Gastroesophageal sphincter (tissue), 4 donors: ENCODE measurements at regions not wholly inside any gene's neighbourhood (a gene's known extent, or its start where the extent isn't known, plus 50 kb on each side); places are given as distances from the start of the nearest gene placed in this dataset.

Experiments used
- ATAC-seq: fragments of 150-250 bp; one replicate; pipeline ENCODE4 v1.9.1; 2016; ENCODE audit warnings: mild to moderate bottlenecking, moderate library complexity
- H3K27ac ChIP-seq, 4 donors: fragments of 200-600 bp; sonication (generic) in 3 of 4; 1 replicate in 3 of 4; 2 replicates in 1 of 4; pipeline ENCODE4 v1.5.1; 2016 to 2019
- H3K27me3 ChIP-seq: fragments of 200-600 bp; sonication (generic); one replicate; pipeline ENCODE4 v1.5.1; 2019
- H3K36me3 ChIP-seq, 2 donors: fragments of 200-600 bp; sonication (generic); one replicate each; pipeline ENCODE4 v1.5.1; 2019; ENCODE audit warnings: control low read depth in 1 of 2
- H3K4me1 ChIP-seq, 3 donors: fragments of 200-600 bp; sonication (generic); 1 replicate in 2 of 3; 2 replicates in 1 of 3; pipeline ENCODE4 v1.5.1; 2016 to 2019; ENCODE audit warnings: control low read depth in 2 of 3
- H3K4me3 ChIP-seq, 2 donors: fragments of 200-600 bp; sonication (generic); one replicate each; pipeline ENCODE4 v1.5.1; 2019; ENCODE audit warnings: mild to moderate bottlenecking in 1 of 2, moderate library complexity in 1 of 2
- H3K9me3 ChIP-seq, 3 donors: fragments of 200-600 bp; sonication (generic); one replicate each; pipeline ENCODE4 v1.5.1; 2017 to 2019; ENCODE audit warnings: control low read depth in 2 of 3
- EP300 ChIP-seq: sonication (generic); formaldehyde crosslinking; IDR thresholded peaks from one replicate; pipeline ENCODE4 v1.6.1; 2017; ENCODE audit warnings: antibody characterized with exemption, mild to moderate bottlenecking
- POLR2A ChIP-seq, 2 donors: fragments of 450-650 bp; IDR thresholded peaks; one replicate each; pipeline ENCODE4 v1.6.1; 2017; ENCODE audit warnings: antibody characterized with exemption in 2 of 2, mild to moderate bottlenecking in 2 of 2, moderate library complexity in 1 of 2
- POLR2AphosphoS5 ChIP-seq: sonication (generic); formaldehyde crosslinking; IDR thresholded peaks from one replicate; pipeline ENCODE4 v1.6.1; 2017; ENCODE audit warnings: antibody characterized with exemption
- WGBS, 2 donors: methylation state at CpG; one replicate each; pipeline ENCODE4 v1.1.5; 2018; ENCODE audit warnings: low coverage in 1 of 2; 5-methylcytosine and 5-hydroxymethylcytosine counted together
- TF ChIP-seq, protein P1 (sequence below), 4 experiments: fragments of 200-600 bp in 2 of 4; fragments of 450-650 bp in 2 of 4; sonication (generic) in 1 of 4; IDR thresholded peaks; one replicate each; pipeline ENCODE4 v1.5.1; 2017 to 2019; ENCODE audit warnings: antibody characterized with exemption in 4 of 4, mild to moderate bottlenecking in 2 of 4, moderate library complexity in 2 of 4

DNA sequence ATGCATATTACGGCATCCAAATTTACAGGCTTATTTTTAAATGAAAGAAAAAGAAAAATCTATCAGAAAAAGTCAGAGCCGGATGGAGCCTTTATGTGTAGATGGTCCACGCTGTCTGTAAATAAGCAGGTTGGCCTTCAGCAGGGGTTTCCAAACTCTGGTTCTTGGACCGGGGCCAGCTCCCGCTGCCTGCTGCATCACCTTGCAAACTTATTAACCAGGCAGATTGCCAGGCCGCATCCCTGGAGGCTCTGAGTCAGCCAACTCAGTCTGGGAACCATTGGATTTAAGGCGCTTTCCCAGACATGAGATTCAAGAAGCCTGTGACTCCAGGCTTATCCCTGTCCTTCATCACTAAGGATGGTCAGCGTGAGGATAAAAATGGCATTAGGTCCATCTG lies 212.4 kb downstream of the OPA1 start:
- H3K27me3 ChIP-seq, result no peaks in the 10 kb centered on the region
- no peak overlapping the region for H3K4me3 ChIP-seq
- TF ChIP-seq, protein P1, sequence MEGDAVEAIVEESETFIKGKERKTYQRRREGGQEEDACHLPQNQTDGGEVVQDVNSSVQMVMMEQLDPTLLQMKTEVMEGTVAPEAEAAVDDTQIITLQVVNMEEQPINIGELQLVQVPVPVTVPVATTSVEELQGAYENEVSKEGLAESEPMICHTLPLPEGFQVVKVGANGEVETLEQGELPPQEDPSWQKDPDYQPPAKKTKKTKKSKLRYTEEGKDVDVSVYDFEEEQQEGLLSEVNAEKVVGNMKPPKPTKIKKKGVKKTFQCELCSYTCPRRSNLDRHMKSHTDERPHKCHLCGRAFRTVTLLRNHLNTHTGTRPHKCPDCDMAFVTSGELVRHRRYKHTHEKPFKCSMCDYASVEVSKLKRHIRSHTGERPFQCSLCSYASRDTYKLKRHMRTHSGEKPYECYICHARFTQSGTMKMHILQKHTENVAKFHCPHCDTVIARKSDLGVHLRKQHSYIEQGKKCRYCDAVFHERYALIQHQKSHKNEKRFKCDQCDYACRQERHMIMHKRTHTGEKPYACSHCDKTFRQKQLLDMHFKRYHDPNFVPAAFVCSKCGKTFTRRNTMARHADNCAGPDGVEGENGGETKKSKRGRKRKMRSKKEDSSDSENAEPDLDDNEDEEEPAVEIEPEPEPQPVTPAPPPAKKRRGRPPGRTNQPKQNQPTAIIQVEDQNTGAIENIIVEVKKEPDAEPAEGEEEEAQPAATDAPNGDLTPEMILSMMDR (IDR thresholded peaks at IDR 0.05), result no peak
- peak; percentile 23 for TF ChIP-seq POLR2AphosphoS5
- no peak overlapping the region for H3K27ac ChIP-seq
- peaks cover 0 to 6% (median 0%) of the 10 kb centered on the region in 3 donors for H3K4me1 ChIP-seq
- WGBS, 2 donors, result 49 to 78% methylated on average over 1 to 8 of the region's 8 CpGs
- no peaks in the 10 kb centered on the region for H3K36me3 ChIP-seq
- no peak for ATAC-seq
- H3K9me3 ChIP-seq, result no peaks in the 10 kb centered on the region

DNA sequence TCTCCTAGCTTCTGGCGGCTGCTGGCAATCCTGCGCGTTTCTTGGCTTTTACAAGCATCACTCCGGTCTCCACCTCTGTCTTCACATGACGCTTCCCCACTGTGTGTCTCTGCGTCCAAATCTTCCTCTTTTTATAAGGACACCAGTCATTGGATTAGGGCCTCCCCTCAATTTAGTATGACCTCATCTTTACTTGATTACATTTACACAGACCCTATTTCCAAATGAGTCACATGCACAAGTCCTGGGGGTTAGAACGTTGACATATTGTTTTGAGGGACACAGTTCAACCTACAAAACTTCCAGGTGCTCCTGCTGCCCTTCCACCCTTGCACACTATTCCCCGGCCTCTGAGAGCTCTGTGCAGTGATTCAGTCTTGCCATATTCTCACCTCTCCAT lies 215.3 kb downstream of the OPA1 start:
- H3K27ac ChIP-seq, result no peak overlapping the region
- peaks cover 0 to 6% (median 0%) of the 10 kb centered on the region in 3 donors for H3K4me1 ChIP-seq
- ATAC-seq, result no peak
- no peaks in the 10 kb centered on the region for H3K27me3 ChIP-seq
- H3K36me3 ChIP-seq, result no peaks in the 10 kb centered on the region
- H3K4me3 ChIP-seq, result no peak overlapping the region
- WGBS, 2 donors, result 93 to 94% methylated on average over 3 to 7 of the region's 8 CpGs
- TF ChIP-seq EP300 (no peak), POLR2A (IDR thresholded peaks at IDR 0.05) (no peak), POLR2AphosphoS5 (no peak)
- TF ChIP-seq, protein P1 (IDR thresholded peaks at IDR 0.05), result no peak
- H3K9me3 ChIP-seq, result no peaks in the 10 kb centered on the region

DNA sequence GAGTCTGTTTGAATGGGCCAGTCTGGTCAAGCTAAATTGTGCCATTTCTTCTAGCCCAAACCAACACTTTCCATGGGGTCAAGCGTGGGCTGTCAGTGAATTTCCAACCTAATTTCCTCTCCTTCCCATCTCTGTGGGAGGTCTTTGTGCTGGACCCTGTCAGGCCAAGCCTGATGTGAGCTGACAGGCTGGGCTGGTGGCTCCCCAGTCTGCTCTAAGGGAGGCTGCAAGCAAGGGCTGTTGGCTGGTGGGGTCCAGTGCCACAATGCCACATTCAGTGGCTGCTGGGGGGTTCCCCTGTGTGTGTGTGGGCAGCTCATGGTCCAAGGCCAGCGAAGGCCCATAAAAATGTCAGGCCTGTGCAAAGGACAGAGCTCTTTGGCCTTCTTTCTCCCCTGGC lies 216.1 kb downstream of the OPA1 start:
- Histone ChIP-seq H3K4me1 (peaks cover 0 to 6% (median 0%) of the 10 kb centered on the region in 3 donors), H3K9me3 (no peaks in the 10 kb centered on the region), H3K36me3 (no peaks in the 10 kb centered on the region), H3K27me3 (no peaks in the 10 kb centered on the region), H3K27ac (no peak overlapping the region), H3K4me3 (no peak overlapping the region)
- no peak for TF ChIP-seq POLR2AphosphoS5
- no peak for TF ChIP-seq POLR2A (IDR thresholded peaks at IDR 0.05)
- no CpG with 5 or more reads among the region's 2 CpGs for WGBS, 2 donors
- no peak for ATAC-seq

DNA sequence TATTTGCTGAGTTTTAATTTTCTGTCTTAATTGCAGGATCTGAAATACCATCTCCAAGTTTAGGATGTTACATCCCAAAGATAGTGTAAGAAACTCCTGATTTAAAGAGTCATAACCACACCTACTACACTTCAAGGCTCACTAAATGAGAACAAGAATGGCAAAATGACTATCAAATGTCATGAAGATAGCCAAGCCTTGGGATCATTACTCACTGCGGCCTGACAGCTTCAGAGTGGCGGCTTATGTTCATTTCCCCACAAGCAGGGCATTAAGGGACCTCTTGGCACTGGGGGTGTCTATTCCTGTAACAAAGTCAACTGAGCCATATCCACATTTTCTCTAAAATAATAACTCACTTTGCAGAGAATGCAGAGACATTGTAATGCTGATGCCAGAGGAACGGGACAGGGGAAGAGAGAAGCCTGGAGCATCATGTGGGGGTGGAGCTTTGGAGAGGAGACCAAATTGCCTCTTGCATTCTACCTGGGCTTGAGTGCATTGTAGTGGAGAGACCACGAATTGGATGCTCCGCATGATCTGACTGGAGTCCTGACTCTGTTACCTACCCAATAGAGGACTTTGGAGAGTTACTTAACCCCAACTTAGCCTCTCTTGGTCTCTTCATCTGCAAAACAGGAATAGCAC lies 219.2 kb downstream of the OPA1 start:
- ATAC-seq, result no peak
- WGBS, 2 donors, result 92 to 93% methylated on average over 5 of the region's 5 CpGs

DNA sequence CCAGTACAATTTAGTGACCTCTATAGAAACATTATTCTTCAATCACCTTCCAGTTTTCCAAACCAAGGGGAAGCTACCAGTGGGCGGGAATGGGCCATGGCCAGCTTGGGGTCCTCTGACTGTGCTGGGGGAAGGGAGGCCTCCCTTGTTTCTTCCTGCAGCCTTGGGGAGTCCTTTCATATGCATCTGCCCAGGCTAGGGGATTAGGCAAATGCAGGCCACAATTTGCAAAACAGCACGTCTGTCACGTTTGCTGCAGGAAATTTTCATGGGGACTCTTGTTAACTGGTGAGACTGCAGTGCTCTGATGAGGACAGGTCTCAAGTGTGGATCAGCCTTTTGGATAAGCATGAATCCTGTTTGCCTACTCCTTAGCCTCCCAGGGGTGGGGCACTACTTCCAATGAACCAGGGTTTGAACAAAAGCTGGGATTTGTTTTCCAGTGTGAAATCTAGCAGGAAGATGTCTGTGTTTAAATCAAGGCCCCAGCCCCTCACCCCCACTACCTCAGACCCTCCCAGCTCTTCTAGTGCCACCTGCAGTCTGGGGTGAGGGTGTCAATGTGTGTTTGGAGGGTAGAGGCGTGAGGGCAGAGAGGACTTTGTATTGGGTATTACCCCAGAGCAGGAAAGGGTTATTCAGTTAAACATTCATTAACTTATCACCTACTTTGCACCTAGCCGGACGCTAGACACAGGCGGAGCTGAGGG lies 219.9 kb downstream of the OPA1 start:
- no peaks in the 10 kb centered on the region for H3K27me3 ChIP-seq
- no peak overlapping the region for H3K4me3 ChIP-seq
- no peak overlapping the region for H3K27ac ChIP-seq
- WGBS, 2 donors, result 97% methylated on average over 5 of the region's 7 CpGs; no CpG with 5 or more reads in 1 of the 2 donors
- H3K36me3 ChIP-seq, result no peaks in the 10 kb centered on the region
- ATAC-seq, result no peak
- TF ChIP-seq, protein P1 (IDR thresholded peaks at IDR 0.05), result no peak
- TF ChIP-seq EP300 (no peak), POLR2AphosphoS5 (no peak), POLR2A (IDR thresholded peaks at IDR 0.05) (no peak)
- H3K4me1 ChIP-seq, result peaks cover 0 to 10% (median 4%) of the 10 kb centered on the region in 3 donors
- H3K9me3 ChIP-seq, result no peaks in the 10 kb centered on the region

More for the DNA sequence above, 219.2 kb downstream of the OPA1 start:
- no peaks in the 10 kb centered on the region for H3K9me3 ChIP-seq
- H3K27ac ChIP-seq, result no peak overlapping the region
- no peaks in the 10 kb centered on the region for H3K36me3 ChIP-seq
- peaks cover 0 to 7% (median 1%) of the 10 kb centered on the region in 3 donors for H3K4me1 ChIP-seq
- TF ChIP-seq EP300 (no peak), POLR2AphosphoS5 (no peak), POLR2A (IDR thresholded peaks at IDR 0.05) (no peak)
- TF ChIP-seq, protein P1 (IDR thresholded peaks at IDR 0.05), result no peak
- H3K27me3 ChIP-seq, result no peaks in the 10 kb centered on the region
- no peak overlapping the region for H3K4me3 ChIP-seq
